ENCODE measurements at regions not wholly inside any gene's neighbourhood (a gene's known extent, or its start where the extent isn't known, plus 50 kb on each side); places are given as distances from the start of the nearest gene placed in this dataset.

DNA sequence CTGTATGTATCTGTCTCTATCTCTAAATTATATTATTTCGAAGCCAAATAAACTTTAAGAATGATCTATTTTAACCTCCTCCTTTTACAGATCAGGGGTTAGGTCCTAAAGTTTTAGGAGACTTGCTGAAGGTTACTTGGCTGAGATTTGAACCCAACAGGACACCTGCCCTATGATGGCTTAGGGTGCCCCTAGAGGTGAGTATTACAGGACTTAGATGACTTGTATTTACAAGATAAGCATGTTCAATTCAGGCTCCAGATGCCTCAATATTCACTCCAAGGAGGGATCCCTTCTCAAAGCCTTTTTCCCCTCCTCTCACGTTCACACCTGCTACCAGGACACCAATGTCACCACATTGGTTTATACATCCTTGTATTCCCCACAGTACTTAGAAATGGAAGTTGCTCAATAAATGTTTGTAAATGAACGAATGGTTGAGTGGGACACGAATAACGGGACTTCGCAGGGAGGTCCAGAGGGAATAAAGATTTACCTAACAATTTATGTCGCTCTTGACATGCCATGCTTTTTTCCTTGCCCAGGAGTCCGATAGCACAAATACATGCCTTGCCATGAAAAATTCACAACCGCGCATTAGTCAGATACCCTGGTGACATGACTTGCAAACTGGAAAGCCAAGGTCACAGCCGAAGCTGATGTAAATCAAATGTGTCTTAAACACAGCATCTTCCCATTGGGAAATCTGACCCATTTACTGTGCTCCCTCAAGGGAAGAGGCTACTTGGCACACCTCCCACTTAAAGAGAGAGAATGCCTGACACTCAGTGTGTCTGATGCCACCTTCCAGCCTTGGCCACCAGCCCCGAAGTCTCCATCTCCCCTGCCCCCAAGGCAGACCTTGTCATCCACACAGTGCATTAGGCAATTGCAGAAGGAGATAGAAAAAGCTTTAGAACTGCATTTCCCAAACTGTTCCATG lies 872.2 kb upstream of the AUTS2 start:
- TF ChIP-seq CTCF (IDR thresholded peaks at IDR 0.05) (no peak), POLR2A (IDR thresholded peaks at IDR 0.05) (no peak), EP300 (IDR thresholded peaks at IDR 0.05) (no peak)

Data from ovary (tissue), 3 donors.